ENCODE measurements at regions not wholly inside any gene's neighbourhood (a gene's known extent, or its start where the extent isn't known, plus 50 kb on each side); places are given as distances from the start of the nearest gene placed in this dataset.

DNA sequence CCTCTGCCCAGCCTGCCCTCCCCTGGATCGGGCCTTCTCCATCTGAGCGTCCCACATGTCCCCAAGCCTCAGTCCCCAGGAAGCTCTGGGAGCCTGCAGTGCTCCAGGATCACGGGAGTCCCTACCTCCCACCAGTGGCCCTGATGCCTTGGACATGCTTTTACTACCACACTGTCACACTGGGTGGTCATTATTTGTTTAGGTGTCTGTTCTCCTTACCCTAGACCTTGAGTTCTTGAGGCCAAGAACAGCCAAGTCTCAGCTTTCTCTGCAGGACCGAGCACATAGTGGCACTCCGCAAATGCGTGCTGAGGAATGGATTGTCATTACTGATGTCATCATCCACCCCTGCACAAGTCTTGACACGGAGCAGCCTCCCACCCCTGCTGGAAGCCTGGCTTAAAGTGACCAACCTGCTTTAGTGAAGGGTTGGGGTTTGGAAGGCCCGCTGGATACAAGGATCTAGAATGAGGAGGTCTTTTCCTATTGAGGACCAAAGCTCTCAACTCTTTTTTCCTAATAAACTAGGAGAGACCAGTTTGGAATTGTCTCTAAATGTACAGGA, 132.9 kb upstream of the CRHR1 start:
- ChIA-PET POLR2A (no interaction called here), CTCF (interaction anchor here (3.1 kb wide), 1 partner anchor 11 kb away, joined by 15 read pairs; no protein-coding TSS in a partner anchor)
- intact Hi-C loops (cut with micrococcal nuclease), result no loop called here
- no peak for DNase-seq (ENCODE audit: low read depth, low spot score)
- Histone ChIP-seq H3K27ac (ENCODE audit: insufficient read depth, low read depth, low read length) (no peak overlapping the region), H3K27me3 (ENCODE audit: control insufficient read depth in 2 of 2, insufficient read depth in 2 of 2, low read length in 2 of 2) (peaks cover 0 to 9% of the 10 kb centered on the region in 2 experiments), H3K36me3 (ENCODE audit: control insufficient read depth in 2 of 2, extremely low read depth in 1 of 2, insufficient read depth in 2 of 2, low read length in 2 of 2) (no peaks in the 10 kb centered on the region), H3K4me3 (replicated peaks in 1 of 3; ENCODE audit: insufficient read depth in 1 of 3, low read depth in 1 of 3, low read length in 3 of 3) (no peak overlapping the region), H3K4me1 (ENCODE audit: control insufficient read depth, extremely low read depth, insufficient read depth, low read length) (no peaks in the 10 kb centered on the region), H3K79me2 (ENCODE audit: control insufficient read depth, insufficient read depth, low read length) (no peaks in the 10 kb centered on the region), H3K4me2 (ENCODE audit: insufficient read depth, low read length) (no peak overlapping the region), H2AFZ (ENCODE audit: low read depth, low read length) (no peak overlapping the region), H3K9me1 (replicated peaks; ENCODE audit: control insufficient read depth, extremely low read depth, insufficient read depth, low read length) (no peaks in the 10 kb centered on the region), H3K9ac (replicated peaks; ENCODE audit: extremely low read depth, insufficient read depth, low read length) (no peak overlapping the region), H3K9me3 (replicated peaks; ENCODE audit: control insufficient read depth, insufficient read depth, low read length) (no peaks in the 10 kb centered on the region), H4K20me1 (replicated peaks; ENCODE audit: control insufficient read depth, extremely low read depth, insufficient read depth, low read length) (no peaks in the 10 kb centered on the region)
- FAIRE-seq, result no peak
- dilution Hi-C loops (cut with MboI; ENCODE audit: extremely low pct_ligation_motif_present, low sequenced_read_pairs), result no loop called here
- no peak for TF ChIP-seq POLR2A (IDR thresholded peaks at IDR 0.05; ENCODE audit: low read depth, low read length)
- no peak for TF ChIP-seq MAX (IDR thresholded peaks at IDR 0.05; ENCODE audit: insufficient read depth, insufficient read length)
- no TSS peak for BruUV-seq (replicated peaks)

DNA sequence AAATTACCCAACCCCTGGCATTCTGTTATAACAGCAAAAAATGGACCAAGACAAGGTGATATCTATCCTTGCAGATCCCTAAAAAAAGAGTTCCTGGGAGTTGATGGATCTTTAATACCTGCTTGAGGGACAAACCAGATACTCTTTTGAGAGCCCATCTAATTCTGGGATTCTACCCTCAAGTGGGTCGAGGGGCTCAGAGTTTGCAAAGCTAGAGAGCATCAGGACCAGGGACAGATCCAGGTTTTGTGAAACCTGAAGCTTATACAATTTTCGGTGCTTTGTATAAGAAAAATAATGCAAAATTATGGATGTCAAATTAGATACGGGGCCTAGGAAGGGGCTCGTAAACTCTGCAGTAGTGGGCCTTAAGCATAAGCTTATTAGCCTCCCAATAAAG, 130.5 kb upstream of the CRHR1 start:
- Histone ChIP-seq H3K9me1 (replicated peaks; ENCODE audit: control insufficient read depth, extremely low read depth, insufficient read depth, low read length) (no peaks in the 10 kb centered on the region), H3K36me3 (ENCODE audit: control insufficient read depth in 2 of 2, extremely low read depth in 1 of 2, insufficient read depth in 2 of 2, low read length in 2 of 2) (no peaks in the 10 kb centered on the region), H3K4me3 (replicated peaks in 1 of 3; ENCODE audit: insufficient read depth in 1 of 3, low read depth in 1 of 3, low read length in 3 of 3) (no peak overlapping the region), H3K4me2 (ENCODE audit: insufficient read depth, low read length) (no peak overlapping the region), H3K9ac (replicated peaks; ENCODE audit: extremely low read depth, insufficient read depth, low read length) (no peak overlapping the region), H3K27me3 (ENCODE audit: control insufficient read depth in 2 of 2, insufficient read depth in 2 of 2, low read length in 2 of 2) (no peaks in the 10 kb centered on the region), H3K27ac (ENCODE audit: insufficient read depth, low read depth, low read length) (no peak overlapping the region), H2AFZ (ENCODE audit: low read depth, low read length) (no peak overlapping the region), H4K20me1 (replicated peaks; ENCODE audit: control insufficient read depth, extremely low read depth, insufficient read depth, low read length) (no peaks in the 10 kb centered on the region), H3K9me3 (replicated peaks; ENCODE audit: control insufficient read depth, insufficient read depth, low read length) (no peaks in the 10 kb centered on the region), H3K4me1 (ENCODE audit: control insufficient read depth, extremely low read depth, insufficient read depth, low read length) (no peaks in the 10 kb centered on the region), H3K79me2 (ENCODE audit: control insufficient read depth, insufficient read depth, low read length) (no peaks in the 10 kb centered on the region)
- BruUV-seq (replicated peaks), result no TSS peak
- POLR2A ChIA-PET, result no interaction called here
- FAIRE-seq, result no peak
- TF ChIP-seq MYC (IDR thresholded peaks at IDR 0.05; ENCODE audit: low read depth, low read length) (no peak), POLR2AphosphoS5 (IDR thresholded peaks at IDR 0.05; ENCODE audit: insufficient read depth, low read depth, low read length) (no peak), GATA2 (IDR thresholded peaks at IDR 0.05; ENCODE audit: insufficient read depth, insufficient read length, low read depth, low read length) (no peak), POLR2A (IDR thresholded peaks at IDR 0.05; ENCODE audit: low read depth, low read length) (no peak), JUN (IDR thresholded peaks at IDR 0.05; ENCODE audit: borderline replicate concordance, insufficient read depth, insufficient read length, low read depth) (no peak), CTCF (IDR thresholded peaks at IDR 0.05; ENCODE audit: extremely low read depth in 1 of 2, insufficient read depth in 1 of 2, low read depth in 1 of 2, low read length in 2 of 2) (no peak), FOS (IDR thresholded peaks at IDR 0.05; ENCODE audit: borderline replicate concordance, insufficient read depth, low read length) (no peak), MAX (IDR thresholded peaks at IDR 0.05; ENCODE audit: insufficient read depth, insufficient read length) (no peak), EZH2 (IDR thresholded peaks at IDR 0.05; ENCODE audit: borderline replicate concordance, low read depth, low read length, severe bottlenecking) (no peak)
- dilution Hi-C loops (cut with MboI; ENCODE audit: extremely low pct_ligation_motif_present, low sequenced_read_pairs), result no loop called here
- CTCF ChIA-PET, result interaction anchor here (1.3 kb wide), 2 partner anchors 14 to 178 kb away, joined by 3 to 4 read pairs; no protein-coding TSS in a partner anchor
- intact Hi-C loops (cut with micrococcal nuclease), result no loop called here
- DNase-seq (ENCODE audit: low read depth, low spot score), result no peak
